ENCODE measurements at regions not wholly inside any gene's neighbourhood (a gene's known extent, or its start where the extent isn't known, plus 50 kb on each side); places are given as distances from the start of the nearest gene placed in this dataset.

GRCh38 chr1:101532377-101532776 lies 295.6 kb downstream of the S1PR1 start:
- Histone ChIP-seq H2BK12ac (ENCODE audit: low read depth, low read length) (no peak overlapping the region), H3K4me1 (replicated peaks in 1 of 4; ENCODE audit: control insufficient read depth in 3 of 4, insufficient read depth in 4 of 4, low read length in 3 of 4) (no peaks in the 10 kb centered on the region), H3K27me3 (replicated peaks in 1 of 4; ENCODE audit: control insufficient read depth in 3 of 4, extremely low read depth in 1 of 4, insufficient read depth in 3 of 4, low read length in 3 of 4) (no peaks in the 10 kb centered on the region), H2AFZ (ENCODE audit: low read length) (no peak overlapping the region), H3K23ac (ENCODE audit: insufficient read length) (no peak overlapping the region), H3K14ac (ENCODE audit: insufficient read length) (no peak overlapping the region), H2BK120ac (replicated peaks; ENCODE audit: low read depth, low read length) (no peak overlapping the region), H3K27ac (ENCODE audit: low read depth, low read length) (no peak overlapping the region), H3K4me3 (ENCODE audit: extremely low read depth in 1 of 4, insufficient read depth in 2 of 4, low read depth in 3 of 4, low read length in 4 of 4) (no peak overlapping the region), H4K8ac (ENCODE audit: extremely low read depth, insufficient read depth, low read length) (no peak overlapping the region), H3K4me2 (ENCODE audit: insufficient read depth in 1 of 2, low read depth in 2 of 2, low read length in 2 of 2) (no peak overlapping the region), H3K56ac (replicated peaks; ENCODE audit: insufficient read length, low read depth, low read length) (no peak overlapping the region), H2BK15ac (ENCODE audit: low read length) (no peak overlapping the region), H3K79me2 (ENCODE audit: control insufficient read depth in 1 of 2, insufficient read depth in 2 of 2, low read length in 2 of 2) (no peaks in the 10 kb centered on the region), H2AK5ac (ENCODE audit: low read depth, low read length) (no peak overlapping the region), H3K9ac (replicated peaks in 1 of 4; ENCODE audit: extremely low read depth in 1 of 4, low read depth in 3 of 4, low read length in 3 of 4) (no peak overlapping the region), H3K4ac (replicated peaks; ENCODE audit: insufficient read length, low read depth, low read length) (no peak overlapping the region), H4K20me1 (replicated peaks in 1 of 2; ENCODE audit: control insufficient read depth in 1 of 2, insufficient read depth in 2 of 2, low read length in 2 of 2) (no peaks in the 10 kb centered on the region), H2BK20ac (ENCODE audit: low read length) (no peak overlapping the region), H3K18ac (ENCODE audit: extremely low read depth, low read length) (no peak overlapping the region), H2BK5ac (ENCODE audit: low read depth, low read length) (no peak overlapping the region), H4K91ac (replicated peaks; ENCODE audit: insufficient read length, low read length) (no peak overlapping the region), H3K79me1 (ENCODE audit: low read depth, low read length) (no peaks in the 10 kb centered on the region), H3K23me2 (ENCODE audit: low read depth, low read length) (no peaks in the 10 kb centered on the region), H4K5ac (ENCODE audit: insufficient read length, low read depth, low read length) (no peak overlapping the region), H3K36me3 (ENCODE audit: control insufficient read depth in 2 of 4, insufficient read depth in 4 of 4, low read length in 3 of 4) (no peaks in the 10 kb centered on the region), H3K9me3 (ENCODE audit: insufficient read depth in 2 of 2, low read depth in 1 of 2, low read length in 1 of 2) (no peaks in the 10 kb centered on the region)
- no peak for FAIRE-seq
- DNase-seq (ENCODE audit: low read depth in 1 of 2, low spot score in 2 of 2), result no peak
- ChIA-PET POLR2A (ENCODE audit: partially characterized antibody) (no interaction called here), CTCF (ENCODE audit: partially characterized antibody) (interaction anchor here (1.4 kb wide), 1 partner anchor 11 kb away, joined by 3 read pairs; no protein-coding TSS in a partner anchor)
- 74% methylated on average over 1 of the region's 1 CpG; no CpG with 5 or more reads in 1 of the 2 experiments for WGBS, 2 experiments (ENCODE audit: extremely low coverage in 1 of 2, insufficient coverage in 1 of 2, insufficient read length in 1 of 2, insufficient replicate concordance in 2 of 2, low coverage in 1 of 2, low lambda C conversion rate in 2 of 2, missing lambda C conversion rate in 1 of 2)
- no peak for TF ChIP-seq POLR2AphosphoS5 (IDR thresholded peaks at IDR 0.05; ENCODE audit: low read depth, low read length)
- no peak for TF ChIP-seq RFX5 (IDR thresholded peaks at IDR 0.05; ENCODE audit: borderline replicate concordance, low read depth, low read length)
- no peak for TF ChIP-seq RNF2 (IDR thresholded peaks at IDR 0.05; ENCODE audit: borderline replicate concordance, low read depth, low read length, missing control alignments, poor library complexity, severe bottlenecking)
- no peak for TF ChIP-seq BRCA1 (IDR thresholded peaks at IDR 0.05; ENCODE audit: low read depth, low read length)
- no peak for TF ChIP-seq EZH2 (IDR thresholded peaks at IDR 0.05; ENCODE audit: low read depth, low read length, severe bottlenecking)
- no peak for TF ChIP-seq RAD21 (IDR thresholded peaks at IDR 0.05 in 1 of 2, conservative IDR thresholded peaks at IDR 0.05 in 1 of 2; ENCODE audit: low read depth in 2 of 2, low read length in 2 of 2)
- TF ChIP-seq, protein P1, sequence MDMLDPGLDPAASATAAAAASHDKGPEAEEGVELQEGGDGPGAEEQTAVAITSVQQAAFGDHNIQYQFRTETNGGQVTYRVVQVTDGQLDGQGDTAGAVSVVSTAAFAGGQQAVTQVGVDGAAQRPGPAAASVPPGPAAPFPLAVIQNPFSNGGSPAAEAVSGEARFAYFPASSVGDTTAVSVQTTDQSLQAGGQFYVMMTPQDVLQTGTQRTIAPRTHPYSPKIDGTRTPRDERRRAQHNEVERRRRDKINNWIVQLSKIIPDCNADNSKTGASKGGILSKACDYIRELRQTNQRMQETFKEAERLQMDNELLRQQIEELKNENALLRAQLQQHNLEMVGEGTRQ (IDR thresholded peaks at IDR 0.05; ENCODE audit: low read length), result no peak
- TF ChIP-seq ASH2L (IDR thresholded peaks at IDR 0.05; ENCODE audit: low read length), result no peak
- TF ChIP-seq PHF8 (conservative IDR thresholded peaks at IDR 0.05; ENCODE audit: low read depth, low read length), result no peak
- no peak for TF ChIP-seq JUND (IDR thresholded peaks at IDR 0.05; ENCODE audit: low read length)
- no peak for TF ChIP-seq CREB1 (IDR thresholded peaks at IDR 0.05)
- no peak for TF ChIP-seq RBBP5 (IDR thresholded peaks at IDR 0.05; ENCODE audit: borderline replicate concordance, low read depth, low read length)
- TF ChIP-seq YY1 (IDR thresholded peaks at IDR 0.05; ENCODE audit: low read depth, low read length), result no peak
- TF ChIP-seq CTBP2 (IDR thresholded peaks at IDR 0.05; ENCODE audit: borderline replicate concordance, insufficient read depth, insufficient read length, low read length), result no peak
